HEK293T (cell line): ENCODE measurements at regions not wholly inside any gene's neighbourhood (a gene's known extent, or its start where the extent isn't known, plus 50 kb on each side); places are given as distances from the start of the nearest gene placed in this dataset.

ENCODE experiments used
- BHLHE40 ChIP-seq: fragments of 450-650 bp; IDR thresholded peaks from 2 replicates; pipeline ENCODE4 v1.6.1; 2016; ENCODE audit warnings: mild to moderate bottlenecking, moderate library complexity, borderline replicate concordance
- FOXA1 ChIP-seq: fragments of 450-650 bp; IDR thresholded peaks from 2 replicates; pipeline ENCODE4 v1.6.1; 2016; ENCODE audit warnings: mild to moderate bottlenecking
- FOXM1 ChIP-seq: fragments of 450-650 bp; IDR thresholded peaks from 2 replicates; pipeline ENCODE4 v1.6.1; 2017; ENCODE audit warnings: mild to moderate bottlenecking, borderline replicate concordance
- NFRKB ChIP-seq: fragments of 450-650 bp; IDR thresholded peaks from 2 replicates; pipeline ENCODE4 v1.6.1; 2016; ENCODE audit warnings: mild to moderate bottlenecking, moderate library complexity
- SP1 ChIP-seq: fragments of 450-650 bp; IDR thresholded peaks from 2 replicates; pipeline ENCODE4 v1.6.1; 2017

GRCh38 chr2:8361930-8362329, 319.9 kb upstream of the ID2 start:
- TF ChIP-seq NFRKB = no peak
- TF ChIP-seq BHLHE40 = no peak
- no peak for TF ChIP-seq FOXM1
- no peak for TF ChIP-seq FOXA1
- no peak for TF ChIP-seq SP1
